ENCODE measurements at regions not wholly inside any gene's neighbourhood (a gene's known extent, or its start where the extent isn't known, plus 50 kb on each side); places are given as distances from the start of the nearest gene placed in this dataset.

DNA sequence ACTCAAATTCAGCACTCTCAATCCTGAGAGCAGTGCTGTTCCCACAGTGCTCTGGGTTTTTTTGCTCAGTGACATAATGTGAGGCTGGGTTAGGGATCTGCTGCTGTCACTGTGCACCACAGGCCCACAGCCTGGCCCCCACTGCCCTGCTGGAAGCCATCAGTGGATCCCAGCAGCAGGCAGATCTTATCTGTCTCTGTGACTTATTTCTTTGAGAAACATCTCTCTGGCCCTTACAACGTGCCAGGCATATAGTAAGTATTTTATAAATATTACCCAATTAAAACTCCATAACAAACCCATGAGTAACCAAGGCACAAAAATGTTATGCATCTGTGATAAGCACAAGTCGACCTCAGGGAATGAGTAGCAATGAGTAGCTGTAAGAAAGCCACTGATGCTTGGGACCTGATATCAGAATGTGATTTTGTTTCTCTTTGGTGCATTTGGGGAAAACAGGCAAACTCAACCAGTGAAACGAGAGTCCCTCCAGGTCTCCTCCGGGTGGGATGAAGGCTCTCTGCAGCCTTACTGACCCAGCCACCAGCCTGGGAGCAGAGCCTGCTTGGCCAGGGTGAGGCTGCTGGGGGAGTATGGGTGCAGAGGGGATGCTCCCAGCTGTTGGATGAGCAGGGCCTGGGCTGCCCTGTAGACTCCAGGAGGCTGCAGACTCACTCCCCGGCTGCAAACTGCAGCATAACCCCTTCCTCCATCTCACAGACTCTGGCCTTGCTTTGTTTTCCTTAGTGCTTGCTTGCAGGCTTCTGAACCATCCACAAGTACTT, 172.7 kb upstream of the LNX1 start:
- Histone ChIP-seq H3K4me3 (no peak overlapping the region), H3K27me3 (no peaks in the 10 kb centered on the region), H3K36me3 (no peaks in the 10 kb centered on the region), H3K4me1 (peaks cover 4 to 6% of the 10 kb centered on the region in 2 donors), H3K27ac (peak overlapping the region in 1 of 2 donors; percentile 27), H3K9me3 (no peaks in the 10 kb centered on the region)
- ATAC-seq (peak; percentile 27), DNase-seq (peak in 1 of 4 donors; percentile 40)
- TF ChIP-seq, protein P1, sequence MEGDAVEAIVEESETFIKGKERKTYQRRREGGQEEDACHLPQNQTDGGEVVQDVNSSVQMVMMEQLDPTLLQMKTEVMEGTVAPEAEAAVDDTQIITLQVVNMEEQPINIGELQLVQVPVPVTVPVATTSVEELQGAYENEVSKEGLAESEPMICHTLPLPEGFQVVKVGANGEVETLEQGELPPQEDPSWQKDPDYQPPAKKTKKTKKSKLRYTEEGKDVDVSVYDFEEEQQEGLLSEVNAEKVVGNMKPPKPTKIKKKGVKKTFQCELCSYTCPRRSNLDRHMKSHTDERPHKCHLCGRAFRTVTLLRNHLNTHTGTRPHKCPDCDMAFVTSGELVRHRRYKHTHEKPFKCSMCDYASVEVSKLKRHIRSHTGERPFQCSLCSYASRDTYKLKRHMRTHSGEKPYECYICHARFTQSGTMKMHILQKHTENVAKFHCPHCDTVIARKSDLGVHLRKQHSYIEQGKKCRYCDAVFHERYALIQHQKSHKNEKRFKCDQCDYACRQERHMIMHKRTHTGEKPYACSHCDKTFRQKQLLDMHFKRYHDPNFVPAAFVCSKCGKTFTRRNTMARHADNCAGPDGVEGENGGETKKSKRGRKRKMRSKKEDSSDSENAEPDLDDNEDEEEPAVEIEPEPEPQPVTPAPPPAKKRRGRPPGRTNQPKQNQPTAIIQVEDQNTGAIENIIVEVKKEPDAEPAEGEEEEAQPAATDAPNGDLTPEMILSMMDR (IDR thresholded peaks at IDR 0.05) = no peak
- intact Hi-C loops (cut with DNase I) = no loop called here

DNA sequence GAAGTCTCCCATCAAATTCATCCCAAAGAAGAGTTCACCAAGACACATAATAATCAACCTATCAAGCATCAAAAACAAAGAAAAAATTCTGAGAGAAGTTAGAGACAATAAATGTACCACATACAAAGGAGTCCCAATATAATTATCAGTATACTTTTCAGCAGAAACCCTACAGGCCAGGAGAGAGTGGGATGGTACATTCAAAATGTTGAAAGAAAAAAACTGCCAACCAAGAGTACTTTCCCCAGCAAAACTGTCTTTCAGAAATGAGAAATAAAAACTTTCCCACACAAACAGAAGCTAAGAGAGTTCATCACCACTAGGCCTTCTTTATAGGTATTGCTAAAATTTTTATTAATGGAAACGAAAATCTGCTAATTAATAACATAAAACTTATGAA, 164.4 kb upstream of the LNX1 start:
- TF ChIP-seq, protein P1 (IDR thresholded peaks at IDR 0.05) = no peak
- Histone ChIP-seq H3K4me1 (no peaks in the 10 kb centered on the region), H3K27ac (no peak overlapping the region), H3K27me3 (no peaks in the 10 kb centered on the region), H3K4me3 (no peak overlapping the region), H3K36me3 (no peaks in the 10 kb centered on the region), H3K9me3 (peaks cover 0 to 18% of the 10 kb centered on the region in 2 donors)
- intact Hi-C loops (cut with DNase I) = no loop called here
- DNase-seq (no peak), ATAC-seq (no peak)

DNA sequence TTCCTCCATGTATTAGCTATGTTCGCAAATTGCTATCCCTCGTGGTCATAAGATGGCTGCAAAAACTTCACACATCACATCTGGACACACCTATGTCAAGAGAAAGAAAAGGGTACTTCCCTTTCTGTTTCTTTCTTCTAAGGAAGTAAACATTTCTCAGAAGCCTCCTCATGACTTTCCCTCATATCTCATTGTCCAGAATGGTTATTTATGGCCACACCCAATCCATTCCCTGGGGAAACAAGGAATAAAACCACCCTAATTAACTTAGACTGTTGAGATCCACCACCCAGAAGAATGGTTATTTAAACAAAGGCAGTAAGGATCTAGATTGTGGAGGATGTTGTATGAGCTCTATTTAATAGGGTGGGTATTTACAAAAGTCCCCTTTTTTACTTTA, 160.8 kb upstream of the LNX1 start:
- DNase-seq (no peak), ATAC-seq (no peak)
- H3K4me3 ChIP-seq = no peak overlapping the region
- peaks cover 0 to 18% of the 10 kb centered on the region in 2 donors for H3K9me3 ChIP-seq
- no peaks in the 10 kb centered on the region for H3K27me3 ChIP-seq
- intact Hi-C loops (cut with DNase I) = no loop called here
- TF ChIP-seq, protein P1 (IDR thresholded peaks at IDR 0.05) = no peak
- H3K4me1 ChIP-seq = no peaks in the 10 kb centered on the region
- no peak overlapping the region for H3K27ac ChIP-seq
- no peaks in the 10 kb centered on the region for H3K36me3 ChIP-seq

DNA sequence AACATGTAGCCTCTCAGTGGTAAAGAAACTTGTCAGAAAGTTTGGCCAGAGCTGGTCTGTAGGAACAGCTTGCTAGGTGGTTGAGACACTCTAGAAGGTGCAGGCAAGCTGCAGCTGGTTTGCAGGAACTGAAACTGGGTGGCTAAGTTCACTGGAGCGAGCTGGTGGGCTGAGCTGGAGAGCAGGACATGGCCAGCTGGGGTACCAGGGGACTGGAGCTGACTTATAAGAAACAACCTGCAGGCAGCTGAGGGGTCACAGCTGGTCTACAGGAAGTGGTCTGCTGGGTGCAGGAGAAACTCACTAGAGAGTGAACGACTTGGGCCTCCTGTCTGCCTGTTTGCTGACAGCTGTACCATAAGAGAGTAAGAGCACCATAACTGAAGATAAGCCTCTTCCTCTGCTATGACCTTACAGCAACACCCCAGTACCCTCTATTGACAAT, 157.1 kb upstream of the LNX1 start:
- H3K36me3 ChIP-seq = no peaks in the 10 kb centered on the region
- H3K27ac ChIP-seq = no peak overlapping the region
- H3K4me1 ChIP-seq = no peaks in the 10 kb centered on the region
- TF ChIP-seq, protein P1 (IDR thresholded peaks at IDR 0.05) = no peak
- H3K27me3 ChIP-seq = no peaks in the 10 kb centered on the region
- DNase-seq (peak in 1 of 4 donors; percentile 52), ATAC-seq (peak; percentile 38)
- H3K4me3 ChIP-seq = no peak overlapping the region
- no peaks in the 10 kb centered on the region for H3K9me3 ChIP-seq
- intact Hi-C loops (cut with DNase I) = no loop called here

DNA sequence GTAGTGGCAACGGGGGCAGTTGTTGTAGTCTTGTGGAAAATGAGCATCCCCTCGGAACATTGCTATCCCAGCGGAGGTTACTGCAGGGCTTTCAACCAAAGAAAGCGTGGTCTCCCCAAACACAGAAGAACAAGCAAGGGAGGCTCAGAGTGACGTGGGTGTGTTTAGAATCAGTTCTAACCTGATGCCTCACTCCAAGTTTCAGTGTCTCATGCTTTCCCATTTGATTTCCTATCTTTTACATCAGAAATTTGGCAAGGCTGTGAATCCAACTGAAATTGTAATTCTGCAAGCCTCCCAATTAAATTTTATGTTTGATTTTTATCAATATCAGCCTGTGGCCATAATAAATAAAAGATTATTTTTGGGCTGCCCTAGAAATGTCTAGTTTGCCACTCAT, 156.1 kb upstream of the LNX1 start:
- no peaks in the 10 kb centered on the region for H3K36me3 ChIP-seq
- H3K9me3 ChIP-seq = no peaks in the 10 kb centered on the region
- no peak overlapping the region for H3K4me3 ChIP-seq
- TF ChIP-seq, protein P1 (IDR thresholded peaks at IDR 0.05) = no peak
- H3K4me1 ChIP-seq = no peaks in the 10 kb centered on the region
- DNase-seq (no peak), ATAC-seq (no peak)
- no peaks in the 10 kb centered on the region for H3K27me3 ChIP-seq
- intact Hi-C loops (cut with DNase I) = no loop called here
- no peak overlapping the region for H3K27ac ChIP-seq

All from left lung (tissue), 4 donors.